ENCODE measurements at regions not wholly inside any gene's neighbourhood (a gene's known extent, or its start where the extent isn't known, plus 50 kb on each side); places are given as distances from the start of the nearest gene placed in this dataset.

GRCh38 chr20:24834310-24834709, 114.8 kb upstream of the CST7 start:
- H3K4me1 ChIP-seq: peaks cover 0 to 5% (median 0%) of the 10 kb centered on the region in 3 donors
- intact Hi-C loops (cut with DNase I): no loop called here
- WGBS, 2 donors: 83 to 90% methylated on average over 1 of the region's 1 CpG
- H3K27me3 ChIP-seq: no peaks in the 10 kb centered on the region
- no peaks in the 10 kb centered on the region for H3K36me3 ChIP-seq
- TF ChIP-seq POLR2A (IDR thresholded peaks at IDR 0.05) (no peak), CTCF (IDR thresholded peaks at IDR 0.05) (no peak)
- H3K27ac ChIP-seq: no peak overlapping the region
- no peaks in the 10 kb centered on the region for H3K9me3 ChIP-seq
- no peak for DNase-seq
- H3K4me3 ChIP-seq: no peak overlapping the region

- TF ChIP-seq CTCF (IDR thresholded peaks at IDR 0.05) (no peak), POLR2A (IDR thresholded peaks at IDR 0.05) (no peak)
- Histone ChIP-seq H3K27me3 (no peaks in the 10 kb centered on the region), H3K9me3 (no peaks in the 10 kb centered on the region), H3K36me3 (no peaks in the 10 kb centered on the region), H3K27ac (no peak overlapping the region), H3K4me3 (no peak overlapping the region), H3K4me1 (peaks cover 0 to 5% (median 0%) of the 10 kb centered on the region in 3 donors)
- intact Hi-C loops (cut with DNase I): no loop called here
- 72 to 75% methylated on average over 3 to 5 of the region's 5 CpGs for WGBS, 2 donors
- DNase-seq: no peak
Observed at GRCh38 chr20:24835195-24835594, 113.9 kb upstream of the CST7 start.

- DNase-seq: no peak
Observed at GRCh38 chr20:24836041-24836533, 113.0 kb upstream of the CST7 start.

GRCh38 chr20:24836661-24837299, 112.3 kb upstream of the CST7 start:
- DNase-seq: no peak
- intact Hi-C loops (cut with DNase I): no loop called here
- Histone ChIP-seq H3K36me3 (no peaks in the 10 kb centered on the region), H3K27me3 (no peaks in the 10 kb centered on the region), H3K27ac (no peak overlapping the region), H3K4me1 (peaks cover 0 to 5% (median 0%) of the 10 kb centered on the region in 3 donors), H3K9me3 (no peaks in the 10 kb centered on the region), H3K4me3 (no peak overlapping the region)
- WGBS, 2 donors: 47 to 50% methylated on average over 8 to 9 of the region's 9 CpGs
- TF ChIP-seq POLR2A (IDR thresholded peaks at IDR 0.05): no peak
- TF ChIP-seq CTCF (IDR thresholded peaks at IDR 0.05): no peak

More at GRCh38 chr20:24836041-24836533, 113.0 kb upstream of the CST7 start:
- Histone ChIP-seq H3K4me3 (no peak overlapping the region), H3K27ac (no peak overlapping the region), H3K4me1 (peaks cover 0 to 5% (median 0%) of the 10 kb centered on the region in 3 donors), H3K27me3 (no peaks in the 10 kb centered on the region), H3K9me3 (no peaks in the 10 kb centered on the region), H3K36me3 (no peaks in the 10 kb centered on the region)
- intact Hi-C loops (cut with DNase I): no loop called here
- TF ChIP-seq POLR2A (IDR thresholded peaks at IDR 0.05) (no peak), CTCF (IDR thresholded peaks at IDR 0.05) (no peak)
- WGBS, 2 donors: 69 to 78% methylated on average over 3 of the region's 3 CpGs

GRCh38 chr20:24837781-24838450, 111.2 kb upstream of the CST7 start:
- TF ChIP-seq POLR2A (IDR thresholded peaks at IDR 0.05) (no peak), CTCF (IDR thresholded peaks at IDR 0.05) (no peak)
- no peaks in the 10 kb centered on the region for H3K9me3 ChIP-seq
- H3K27me3 ChIP-seq: no peaks in the 10 kb centered on the region
- intact Hi-C loops (cut with DNase I): no loop called here
- no peak overlapping the region for H3K4me3 ChIP-seq
- peaks cover 0 to 5% (median 0%) of the 10 kb centered on the region in 3 donors for H3K4me1 ChIP-seq
- no peaks in the 10 kb centered on the region for H3K36me3 ChIP-seq
- WGBS, 2 donors: 55 to 76% methylated on average over 6 to 7 of the region's 7 CpGs
- H3K27ac ChIP-seq: no peak overlapping the region
- no peak for DNase-seq

Measured in esophagus squamous epithelium (tissue), 5 donors.